Upper lobe of left lung (tissue), 4 donors: ENCODE measurements at regions not wholly inside any gene's neighbourhood (a gene's known extent, or its start where the extent isn't known, plus 50 kb on each side); places are given as distances from the start of the nearest gene placed in this dataset.

Source experiments
- POLR2A ChIP-seq, 4 donors: fragments of 450-650 bp; IDR thresholded peaks; one replicate each; pipeline ENCODE4 v1.5.1; 2016 to 2017; ENCODE audit warnings: antibody characterized with exemption in 4 of 4, mild to moderate bottlenecking in 2 of 4
- POLR2AphosphoS5 ChIP-seq, 2 donors: sonication (generic); formaldehyde crosslinking; IDR thresholded peaks; one replicate each; pipeline ENCODE4 v1.5.1; 2017; ENCODE audit warnings: antibody characterized with exemption in 2 of 2
- TF ChIP-seq, protein P1 (sequence below), 6 experiments: fragments of 450-650 bp in 4 of 6; fragments of 200-600 bp in 2 of 6; sonication (generic) in 2 of 6; IDR thresholded peaks; one replicate each; pipeline ENCODE4 v1.5.1; 2016 to 2019; ENCODE audit warnings: antibody characterized with exemption in 6 of 6

DNA sequence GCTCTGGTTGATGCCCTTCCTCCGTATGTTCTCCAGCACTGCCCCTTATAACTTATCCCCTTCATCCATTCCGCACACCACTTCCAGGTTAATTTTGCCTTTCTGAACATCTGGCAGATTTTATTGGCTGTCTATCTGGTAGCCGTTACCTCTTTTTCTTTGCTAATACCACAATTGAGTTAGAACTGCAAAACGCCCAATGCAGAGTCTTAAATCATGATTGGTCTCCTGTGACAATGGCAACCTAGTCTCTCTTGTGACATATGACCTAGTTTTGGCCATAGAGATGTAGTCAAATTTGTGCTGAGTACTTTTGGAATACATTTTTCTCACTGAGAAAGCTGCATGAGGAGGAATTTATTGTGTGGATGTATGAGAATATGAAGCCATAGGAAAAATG is 365.7 kb upstream of the PRR16 start:
- TF ChIP-seq, protein P1, sequence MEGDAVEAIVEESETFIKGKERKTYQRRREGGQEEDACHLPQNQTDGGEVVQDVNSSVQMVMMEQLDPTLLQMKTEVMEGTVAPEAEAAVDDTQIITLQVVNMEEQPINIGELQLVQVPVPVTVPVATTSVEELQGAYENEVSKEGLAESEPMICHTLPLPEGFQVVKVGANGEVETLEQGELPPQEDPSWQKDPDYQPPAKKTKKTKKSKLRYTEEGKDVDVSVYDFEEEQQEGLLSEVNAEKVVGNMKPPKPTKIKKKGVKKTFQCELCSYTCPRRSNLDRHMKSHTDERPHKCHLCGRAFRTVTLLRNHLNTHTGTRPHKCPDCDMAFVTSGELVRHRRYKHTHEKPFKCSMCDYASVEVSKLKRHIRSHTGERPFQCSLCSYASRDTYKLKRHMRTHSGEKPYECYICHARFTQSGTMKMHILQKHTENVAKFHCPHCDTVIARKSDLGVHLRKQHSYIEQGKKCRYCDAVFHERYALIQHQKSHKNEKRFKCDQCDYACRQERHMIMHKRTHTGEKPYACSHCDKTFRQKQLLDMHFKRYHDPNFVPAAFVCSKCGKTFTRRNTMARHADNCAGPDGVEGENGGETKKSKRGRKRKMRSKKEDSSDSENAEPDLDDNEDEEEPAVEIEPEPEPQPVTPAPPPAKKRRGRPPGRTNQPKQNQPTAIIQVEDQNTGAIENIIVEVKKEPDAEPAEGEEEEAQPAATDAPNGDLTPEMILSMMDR (IDR thresholded peaks at IDR 0.05) = no peak
- TF ChIP-seq POLR2AphosphoS5 (IDR thresholded peaks at IDR 0.05) (no peak), POLR2A (IDR thresholded peaks at IDR 0.05) (no peak)
